ENCODE measurements at regions not wholly inside any gene's neighbourhood (a gene's known extent, or its start where the extent isn't known, plus 50 kb on each side); places are given as distances from the start of the nearest gene placed in this dataset.

- TF ChIP-seq POLR2A (IDR thresholded peaks at IDR 0.05): no peak
- TF ChIP-seq CTCF (IDR thresholded peaks at IDR 0.05): no peak
Measured at GRCh38 chr2:129819855-129820254, 159.6 kb upstream of the RAB6C start.

Data from Peyer's patch (tissue), 4 donors.